GM18498 (cell line): ENCODE measurements at regions not wholly inside any gene's neighbourhood (a gene's known extent, or its start where the extent isn't known, plus 50 kb on each side); places are given as distances from the start of the nearest gene placed in this dataset.
"Not testable (repeated sequence)": the region's sequence is repeated elsewhere in the genome, so short reads cannot be mapped to it uniquely, and the experiment has no call there.

ENCODE experiments used
- ATAC-seq: cut with Tn5 transposase; IDR thresholded peaks from one replicate; pipeline ENCODE4 v1.9.1; 2021; ENCODE audit warnings: mild to moderate bottlenecking, moderate library complexity; ENCODE audit not compliant: unreplicated experiment

DNA sequence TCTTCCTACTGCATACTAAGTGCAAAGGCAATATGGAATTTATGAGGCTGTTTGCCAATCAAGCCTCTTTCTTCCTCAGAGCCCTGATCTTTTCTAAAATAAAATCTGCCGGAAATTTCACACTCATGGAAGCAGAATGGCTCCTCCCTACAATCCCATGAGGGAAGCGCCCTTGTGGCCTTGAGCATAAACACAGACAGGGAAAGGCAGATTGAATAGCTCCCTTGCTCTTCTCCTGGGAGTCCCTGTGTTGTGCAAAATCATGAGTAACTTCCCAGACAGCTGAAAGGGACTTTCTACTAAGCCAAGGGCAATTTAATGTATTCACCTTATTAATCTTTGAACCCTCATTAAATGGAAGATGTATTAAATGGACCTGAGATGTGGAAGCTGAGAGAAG, 226.1 kb upstream of the PIK3R1 start:
- no peak for ATAC-seq

DNA sequence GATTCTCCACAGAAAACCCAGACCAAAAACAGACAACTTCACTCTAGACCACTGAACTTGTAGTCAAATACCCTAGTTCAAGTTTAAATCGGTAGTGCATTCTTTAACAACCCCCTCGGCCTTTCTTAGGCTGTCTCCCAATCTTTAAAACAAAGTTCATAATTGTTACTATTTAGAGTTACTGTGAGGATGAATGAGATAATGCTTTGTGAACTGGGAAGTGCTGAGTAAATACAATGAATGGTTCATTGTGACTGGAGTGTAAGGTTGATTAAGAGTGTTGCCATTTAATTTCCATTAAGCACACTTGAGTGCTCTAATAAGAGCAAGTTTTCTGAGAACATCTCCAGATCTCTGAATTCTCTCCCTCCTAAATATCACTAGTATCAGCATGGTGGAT, 228.8 kb upstream of the PIK3R1 start:
- ATAC-seq: no peak

GRCh38 chr5:67985686-67986387, 229.7 kb upstream of the PIK3R1 start:
- ATAC-seq: no peak

DNA sequence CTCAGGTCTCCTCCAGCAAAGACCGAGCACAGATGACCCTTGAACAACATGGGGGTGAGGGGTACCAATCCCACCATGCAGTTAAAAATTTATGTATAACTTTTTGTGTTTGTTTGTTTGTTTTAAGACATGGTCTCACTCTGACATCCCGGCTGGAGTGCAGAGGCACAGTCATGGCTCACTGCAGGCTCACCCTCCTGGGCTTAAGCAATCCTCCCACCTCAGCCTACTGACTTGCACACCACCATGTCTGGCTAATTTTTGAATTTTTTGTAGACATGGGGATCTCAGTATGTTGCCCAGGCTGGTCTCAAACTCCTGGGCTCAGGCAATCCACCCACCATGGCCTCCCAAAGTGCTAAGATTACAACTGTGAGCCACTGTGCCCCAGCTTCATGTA, 231.0 kb upstream of the PIK3R1 start:
- ATAC-seq: no peak

DNA sequence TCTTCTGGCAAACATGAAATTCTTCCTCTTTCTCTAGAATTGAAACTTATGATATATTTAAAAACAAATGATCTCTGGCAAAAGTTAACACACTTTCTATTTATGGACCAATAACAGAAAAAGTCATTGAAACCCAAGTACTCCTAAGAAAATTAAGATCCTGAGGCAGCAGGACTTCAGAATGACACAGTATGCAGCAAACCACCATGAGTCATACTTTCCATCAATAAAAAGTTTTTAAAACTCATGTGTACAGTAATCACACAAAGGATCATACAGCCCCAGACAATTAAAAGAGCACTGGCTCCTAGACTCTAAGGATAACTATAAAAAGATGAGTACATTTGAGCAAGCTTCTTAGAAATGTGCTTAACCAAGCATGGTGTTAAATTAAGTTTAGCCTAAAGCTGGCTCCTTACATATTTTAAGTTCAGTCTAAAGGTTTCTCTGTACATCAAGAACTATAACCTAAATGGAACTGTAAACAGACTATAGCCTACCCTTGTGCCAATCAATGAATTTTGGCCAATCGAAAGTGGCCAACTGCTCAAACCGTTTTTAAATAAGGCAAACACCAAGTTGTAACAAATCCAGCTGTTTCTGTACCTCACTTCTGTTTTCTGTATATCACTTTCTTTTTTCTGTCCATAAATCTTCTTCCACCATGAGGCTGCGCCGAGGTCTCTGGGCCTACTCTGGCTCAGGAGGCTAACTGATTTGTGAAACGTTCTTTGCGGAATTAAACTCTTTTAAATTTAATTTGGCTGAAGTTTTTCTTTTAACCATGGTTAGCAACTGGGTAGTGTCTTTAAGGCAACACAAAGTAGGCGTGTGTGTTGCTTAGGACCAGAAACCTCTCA, 232.1 kb upstream of the PIK3R1 start:
- no peak for ATAC-seq

GRCh38 chr5:67982160-67982559, 233.4 kb upstream of the PIK3R1 start:
- not testable (repeated sequence) for ATAC-seq

DNA sequence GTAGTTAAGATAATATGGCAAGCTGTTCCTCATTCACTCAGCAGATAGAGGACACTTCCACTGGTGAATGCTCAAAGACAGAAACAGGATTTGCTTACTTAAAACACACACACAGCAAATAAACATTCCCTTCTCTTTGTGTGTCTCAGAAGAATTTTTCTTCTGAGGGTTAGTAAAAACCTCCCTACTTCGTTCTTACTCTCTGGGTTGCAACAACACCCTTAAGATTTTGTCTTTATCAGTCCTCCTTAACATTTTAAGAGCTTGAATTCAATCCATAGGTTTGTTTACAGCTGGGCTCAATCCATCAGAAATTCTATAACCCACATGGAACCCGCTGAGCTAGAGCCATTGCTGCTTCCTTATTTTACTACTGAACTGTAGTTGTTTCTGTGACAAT, 237.4 kb upstream of the PIK3R1 start:
- ATAC-seq: no peak

- ATAC-seq: no peak
These were observed 238.5 kb upstream of the PIK3R1 start for GRCh38 chr5:67976891-67977601.

- no peak for ATAC-seq
These were observed 239.4 kb upstream of the PIK3R1 start for GRCh38 chr5:67976181-67976580.

- no peak for ATAC-seq
These were observed 241.1 kb upstream of the PIK3R1 start for GRCh38 chr5:67974471-67974870.

- ATAC-seq: no peak
These were observed 241.5 kb upstream of the PIK3R1 start for GRCh38 chr5:67974054-67974453.

GRCh38 chr5:67971971-67972821, 243.4 kb upstream of the PIK3R1 start:
- no peak for ATAC-seq

- no peak for ATAC-seq
These were observed 244.2 kb upstream of the PIK3R1 start for GRCh38 chr5:67971223-67971830.

- ATAC-seq: no peak
These were observed 245.9 kb upstream of the PIK3R1 start for GRCh38 chr5:67969631-67970030.

DNA sequence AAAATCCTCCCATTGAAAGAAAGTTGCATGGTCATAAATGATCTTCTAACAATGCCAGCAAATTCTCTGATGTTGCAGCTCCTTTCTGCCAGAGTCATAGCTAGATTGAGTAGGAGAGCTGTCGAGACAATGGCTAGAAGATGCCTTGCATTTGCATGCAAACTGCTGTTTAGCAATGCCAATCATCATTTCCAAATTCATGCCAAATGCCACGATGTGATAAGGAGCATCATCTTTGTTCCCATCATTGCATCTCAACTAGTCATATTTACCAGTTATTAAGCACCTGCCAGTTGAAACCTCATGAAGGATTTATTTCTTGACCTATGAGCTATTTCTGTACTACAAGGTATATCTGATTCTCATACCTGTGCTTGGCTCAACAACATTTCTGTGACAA, 246.4 kb upstream of the PIK3R1 start:
- no peak for ATAC-seq

DNA sequence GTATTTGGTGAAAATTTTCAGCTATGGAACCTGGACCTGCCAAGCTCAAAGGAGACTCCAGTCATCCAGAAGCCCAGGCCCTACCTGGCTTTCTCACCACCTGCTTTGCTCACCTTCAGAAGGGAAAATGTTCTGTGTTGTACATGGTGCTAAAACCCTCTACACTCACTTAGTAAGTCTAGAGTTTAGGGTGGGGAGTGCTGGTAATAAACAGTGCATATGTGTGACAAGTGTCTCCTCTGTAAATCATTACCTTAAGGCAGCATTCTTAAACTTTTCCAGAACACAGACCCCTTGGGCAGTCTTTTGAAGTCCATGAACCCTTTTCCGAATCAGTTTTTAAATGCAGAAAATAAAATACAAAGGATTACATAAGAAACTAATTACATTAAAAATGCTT, 248.8 kb upstream of the PIK3R1 start:
- no peak for ATAC-seq

- no peak for ATAC-seq
These were observed 250.9 kb upstream of the PIK3R1 start for GRCh38 chr5:67964619-67965018.

DNA sequence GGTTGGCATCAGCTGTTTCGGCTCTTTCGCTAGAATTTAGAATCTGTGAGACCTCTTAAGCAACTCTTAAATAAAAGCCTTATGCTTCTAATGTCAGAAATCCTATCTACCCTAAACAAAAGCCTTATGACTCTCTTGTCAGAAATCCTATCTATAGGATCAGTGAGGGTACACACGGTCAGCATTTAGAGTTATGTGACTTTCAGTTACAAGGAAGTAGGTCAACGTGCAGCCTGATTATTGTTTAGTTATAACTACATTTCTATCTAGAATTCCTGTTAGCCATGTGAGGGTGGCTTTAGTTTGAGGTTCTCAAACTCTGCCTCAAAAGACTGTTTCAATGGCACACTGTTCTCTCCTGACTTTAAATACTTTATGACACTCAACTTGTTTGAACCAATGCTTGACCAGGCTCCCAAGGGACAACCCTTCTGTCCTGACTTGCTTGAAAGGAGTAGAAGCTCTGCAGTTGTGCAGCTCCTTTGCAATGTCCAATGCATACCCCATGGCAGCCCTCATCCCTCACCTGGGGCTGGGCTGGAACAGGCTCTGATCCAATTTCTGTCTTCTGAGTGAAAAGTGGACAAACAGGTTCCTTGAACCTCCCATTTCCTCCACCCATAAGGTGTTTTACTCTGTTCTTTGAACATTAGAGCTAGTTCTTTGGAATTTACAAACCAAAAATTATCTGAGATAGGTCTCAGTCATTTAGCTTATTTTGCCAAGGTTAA, 251.6 kb upstream of the PIK3R1 start:
- no peak for ATAC-seq

DNA sequence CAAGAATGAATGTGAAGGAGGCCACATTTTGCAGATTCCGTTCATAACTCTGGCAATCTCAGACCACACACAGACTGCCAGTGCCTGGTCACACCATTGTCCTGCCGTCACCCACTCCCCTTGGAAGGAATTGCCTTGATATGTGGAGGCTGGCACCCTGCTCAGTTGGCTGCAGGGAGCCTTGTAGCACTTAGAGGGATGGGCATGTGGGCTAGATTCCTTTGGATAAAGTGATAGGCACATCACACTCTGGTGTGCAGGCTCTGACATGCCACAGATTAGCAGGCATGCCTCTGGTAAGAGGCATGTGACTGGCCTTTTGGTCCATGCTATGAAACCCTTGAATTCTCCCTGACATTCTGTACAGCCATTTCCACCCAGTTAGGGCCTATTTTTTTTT, 254.6 kb upstream of the PIK3R1 start:
- ATAC-seq: no peak

- ATAC-seq: no peak
These were observed 258.2 kb upstream of the PIK3R1 start for GRCh38 chr5:67957374-67957773.
